K562 (cell line): ENCODE measurements at regions not wholly inside any gene's neighbourhood (a gene's known extent, or its start where the extent isn't known, plus 50 kb on each side); places are given as distances from the start of the nearest gene placed in this dataset.

Source experiments
- CBFA2T2 ChIP-seq: fragments of 450-650 bp; conservative IDR thresholded peaks from 2 replicates; pipeline ENCODE4 v1.6.1; 2017; ENCODE audit warnings: mild to moderate bottlenecking
- CREB3 ChIP-seq: fragments of 450-650 bp; conservative IDR thresholded peaks from 2 replicates; pipeline ENCODE4 v1.6.1; 2016; ENCODE audit warnings: missing genetic modification characterization, low read depth, mild to moderate bottlenecking, missing compliant biosample characterization, moderate library complexity
- FOXK1 ChIP-seq: sonication (generic); formaldehyde crosslinking; IDR thresholded peaks from 2 replicates; pipeline ENCODE4 v1.8.0; 2022; ENCODE audit warnings: missing genetic modification reagents, mild to moderate bottlenecking, borderline replicate concordance
- KLF16 ChIP-seq: IDR thresholded peaks from 2 replicates; pipeline ENCODE4 v1.6.1; 2016; ENCODE audit warnings: antibody characterized with exemption
- MLLT1 ChIP-seq, 2 experiments: fragments of 450-650 bp; IDR thresholded peaks; 2 replicates each; pipeline ENCODE4 v1.6.1; 2016
- RBM14 ChIP-seq: fragments of 200-400 bp; formaldehyde crosslinking; IDR thresholded peaks from 2 replicates; pipeline ENCODE4 v1.6.1; 2018; ENCODE audit warnings: low read depth, mild to moderate bottlenecking, low read length, moderate library complexity, borderline replicate concordance; ENCODE audit not compliant: insufficient read depth
- RBM34 ChIP-seq: fragments of 200-400 bp; formaldehyde crosslinking; IDR thresholded peaks from 2 replicates; pipeline ENCODE4 v1.6.1; 2018; ENCODE audit warnings: low read length, borderline replicate concordance; ENCODE audit not compliant: insufficient read depth
- RFX7 ChIP-seq: fragments of 250-450 bp; sonication (Bioruptor Pico); IDR thresholded peaks from 2 replicates; pipeline ENCODE4 v1.5.1; 2021; ENCODE audit warnings: mild to moderate bottlenecking
- TCF7 ChIP-seq: sonication (generic); IDR thresholded peaks from 2 replicates; pipeline ENCODE4 v1.6.1; 2016; ENCODE audit warnings: antibody characterized with exemption, borderline replicate concordance
- ZBTB7A ChIP-seq: IDR thresholded peaks from 2 replicates; pipeline ENCODE4 v1.6.1; 2011; ENCODE audit warnings: low read depth, mild to moderate bottlenecking, low read length, moderate library complexity, borderline replicate concordance; ENCODE audit not compliant: control insufficient read depth
- ZKSCAN3 ChIP-seq: fragments of 250-450 bp; sonication (Bioruptor Pico); IDR thresholded peaks from 2 replicates; pipeline ENCODE4 v1.4.0; 2020
- ZNF668 ChIP-seq: fragments of 250-450 bp; sonication (Bioruptor Pico); IDR thresholded peaks from 2 replicates; pipeline ENCODE4 v1.8.0; 2022; ENCODE audit warnings: mild to moderate bottlenecking, inconsistent platforms
- ZNF75A ChIP-seq: fragments of 450-650 bp; formaldehyde crosslinking; IDR thresholded peaks from 2 replicates; pipeline ENCODE4 v1.4.0; 2020; ENCODE audit warnings: mild to moderate bottlenecking
- ZNF77 ChIP-seq: fragments of 250-450 bp; sonication (Bioruptor Pico); IDR thresholded peaks from 2 replicates; pipeline ENCODE4 v1.5.0; 2020
- ZZZ3 ChIP-seq: fragments of 450-650 bp; IDR thresholded peaks from 2 replicates; pipeline ENCODE4 v1.6.1; 2016; ENCODE audit warnings: antibody characterized with exemption, mild to moderate bottlenecking, moderate library complexity
- TF ChIP-seq, protein P1 (sequence below): sonication (generic); formaldehyde crosslinking; IDR thresholded peaks from 2 replicates; pipeline ENCODE4 v1.8.0; 2023; ENCODE audit warnings: missing genetic modification reagents, mild to moderate bottlenecking, borderline replicate concordance
- TF ChIP-seq, protein P2 (sequence below): fragments of 250-450 bp; sonication (Bioruptor Pico); IDR thresholded peaks from 2 replicates; pipeline ENCODE4 v1.4.0; 2020; ENCODE audit warnings: mild to moderate bottlenecking, moderate library complexity, borderline replicate concordance

DNA sequence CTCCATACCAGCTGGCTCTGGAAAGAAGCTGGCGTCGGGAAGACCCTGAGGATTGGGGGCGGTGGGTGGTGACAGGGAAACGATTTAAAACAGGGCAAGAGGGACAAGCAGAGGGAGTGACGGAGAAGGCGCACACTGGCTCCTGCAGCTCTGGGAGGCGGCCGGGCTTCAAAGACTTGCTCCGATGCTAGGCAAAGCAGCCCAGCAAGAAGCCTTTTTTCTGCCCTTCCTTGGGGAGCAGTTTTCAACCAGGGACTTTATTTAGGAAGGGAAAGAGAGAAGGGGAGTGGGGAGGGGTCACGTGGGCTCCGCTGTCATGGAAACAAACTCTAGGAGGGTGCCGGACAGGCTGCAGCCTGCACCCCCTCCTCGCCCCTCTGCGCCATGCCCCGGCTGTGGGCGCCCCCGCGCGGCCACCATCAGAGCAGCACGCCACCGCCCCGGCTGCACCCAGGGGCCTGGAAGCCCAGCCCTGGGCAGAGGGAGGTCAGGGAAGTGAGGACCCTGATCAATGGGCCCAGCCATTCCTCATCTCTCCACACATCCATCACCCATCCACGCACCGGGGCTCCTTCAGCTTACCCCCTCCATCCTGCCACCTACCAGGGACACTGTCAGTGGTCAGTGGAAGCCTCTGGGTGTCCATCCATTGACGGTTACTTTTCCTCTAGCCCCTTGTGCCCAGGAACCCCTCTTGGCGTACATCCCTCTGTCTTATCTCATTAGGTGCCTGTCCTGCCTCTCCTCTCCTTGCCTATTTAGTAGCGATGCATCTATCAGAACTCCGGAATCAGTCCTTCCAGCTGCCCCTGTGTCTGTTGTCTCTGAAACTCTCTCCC is 66.6 kb upstream of the CCDC167 start (continued):
- TF ChIP-seq MLLT1 (IDR thresholded peaks at IDR 0.05): no peak
- no peak for TF ChIP-seq ZNF668 (CRISPR knock-in tag)
- TF ChIP-seq RBM14: no peak
- TF ChIP-seq ZBTB7A: peak; percentile 80; the same call in 1 of the 2 replicates
- TF ChIP-seq ZNF75A: no peak
- no peak for TF ChIP-seq RBM34
- TF ChIP-seq, protein P1, sequence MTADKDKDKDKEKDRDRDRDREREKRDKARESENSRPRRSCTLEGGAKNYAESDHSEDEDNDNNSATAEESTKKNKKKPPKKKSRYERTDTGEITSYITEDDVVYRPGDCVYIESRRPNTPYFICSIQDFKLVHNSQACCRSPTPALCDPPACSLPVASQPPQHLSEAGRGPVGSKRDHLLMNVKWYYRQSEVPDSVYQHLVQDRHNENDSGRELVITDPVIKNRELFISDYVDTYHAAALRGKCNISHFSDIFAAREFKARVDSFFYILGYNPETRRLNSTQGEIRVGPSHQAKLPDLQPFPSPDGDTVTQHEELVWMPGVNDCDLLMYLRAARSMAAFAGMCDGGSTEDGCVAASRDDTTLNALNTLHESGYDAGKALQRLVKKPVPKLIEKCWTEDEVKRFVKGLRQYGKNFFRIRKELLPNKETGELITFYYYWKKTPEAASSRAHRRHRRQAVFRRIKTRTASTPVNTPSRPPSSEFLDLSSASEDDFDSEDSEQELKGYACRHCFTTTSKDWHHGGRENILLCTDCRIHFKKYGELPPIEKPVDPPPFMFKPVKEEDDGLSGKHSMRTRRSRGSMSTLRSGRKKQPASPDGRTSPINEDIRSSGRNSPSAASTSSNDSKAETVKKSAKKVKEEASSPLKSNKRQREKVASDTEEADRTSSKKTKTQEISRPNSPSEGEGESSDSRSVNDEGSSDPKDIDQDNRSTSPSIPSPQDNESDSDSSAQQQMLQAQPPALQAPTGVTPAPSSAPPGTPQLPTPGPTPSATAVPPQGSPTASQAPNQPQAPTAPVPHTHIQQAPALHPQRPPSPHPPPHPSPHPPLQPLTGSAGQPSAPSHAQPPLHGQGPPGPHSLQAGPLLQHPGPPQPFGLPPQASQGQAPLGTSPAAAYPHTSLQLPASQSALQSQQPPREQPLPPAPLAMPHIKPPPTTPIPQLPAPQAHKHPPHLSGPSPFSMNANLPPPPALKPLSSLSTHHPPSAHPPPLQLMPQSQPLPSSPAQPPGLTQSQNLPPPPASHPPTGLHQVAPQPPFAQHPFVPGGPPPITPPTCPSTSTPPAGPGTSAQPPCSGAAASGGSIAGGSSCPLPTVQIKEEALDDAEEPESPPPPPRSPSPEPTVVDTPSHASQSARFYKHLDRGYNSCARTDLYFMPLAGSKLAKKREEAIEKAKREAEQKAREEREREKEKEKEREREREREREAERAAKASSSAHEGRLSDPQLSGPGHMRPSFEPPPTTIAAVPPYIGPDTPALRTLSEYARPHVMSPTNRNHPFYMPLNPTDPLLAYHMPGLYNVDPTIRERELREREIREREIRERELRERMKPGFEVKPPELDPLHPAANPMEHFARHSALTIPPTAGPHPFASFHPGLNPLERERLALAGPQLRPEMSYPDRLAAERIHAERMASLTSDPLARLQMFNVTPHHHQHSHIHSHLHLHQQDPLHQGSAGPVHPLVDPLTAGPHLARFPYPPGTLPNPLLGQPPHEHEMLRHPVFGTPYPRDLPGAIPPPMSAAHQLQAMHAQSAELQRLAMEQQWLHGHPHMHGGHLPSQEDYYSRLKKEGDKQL (CRISPR knock-in tag): no peak
- TF ChIP-seq FOXK1: no peak
- TF ChIP-seq CREB3 (tag): no peak
- 0 out of 2 replicates have a peak, but pooled peaks have one; percentile 14 for TF ChIP-seq KLF16
- no peak for TF ChIP-seq TCF7
- TF ChIP-seq ZZZ3: no peak
- TF ChIP-seq CBFA2T2: peak; percentile 42; the same call in 1 of the 2 replicates
- TF ChIP-seq ZNF77 (CRISPR knock-in tag): no peak
- no peak for TF ChIP-seq ZKSCAN3 (CRISPR knock-in tag)
- no peak for TF ChIP-seq RFX7 (CRISPR knock-in tag)
- TF ChIP-seq, protein P2, sequence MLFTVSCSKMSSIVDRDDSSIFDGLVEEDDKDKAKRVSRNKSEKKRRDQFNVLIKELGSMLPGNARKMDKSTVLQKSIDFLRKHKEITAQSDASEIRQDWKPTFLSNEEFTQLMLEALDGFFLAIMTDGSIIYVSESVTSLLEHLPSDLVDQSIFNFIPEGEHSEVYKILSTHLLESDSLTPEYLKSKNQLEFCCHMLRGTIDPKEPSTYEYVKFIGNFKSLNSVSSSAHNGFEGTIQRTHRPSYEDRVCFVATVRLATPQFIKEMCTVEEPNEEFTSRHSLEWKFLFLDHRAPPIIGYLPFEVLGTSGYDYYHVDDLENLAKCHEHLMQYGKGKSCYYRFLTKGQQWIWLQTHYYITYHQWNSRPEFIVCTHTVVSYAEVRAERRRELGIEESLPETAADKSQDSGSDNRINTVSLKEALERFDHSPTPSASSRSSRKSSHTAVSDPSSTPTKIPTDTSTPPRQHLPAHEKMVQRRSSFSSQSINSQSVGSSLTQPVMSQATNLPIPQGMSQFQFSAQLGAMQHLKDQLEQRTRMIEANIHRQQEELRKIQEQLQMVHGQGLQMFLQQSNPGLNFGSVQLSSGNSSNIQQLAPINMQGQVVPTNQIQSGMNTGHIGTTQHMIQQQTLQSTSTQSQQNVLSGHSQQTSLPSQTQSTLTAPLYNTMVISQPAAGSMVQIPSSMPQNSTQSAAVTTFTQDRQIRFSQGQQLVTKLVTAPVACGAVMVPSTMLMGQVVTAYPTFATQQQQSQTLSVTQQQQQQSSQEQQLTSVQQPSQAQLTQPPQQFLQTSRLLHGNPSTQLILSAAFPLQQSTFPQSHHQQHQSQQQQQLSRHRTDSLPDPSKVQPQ (CRISPR knock-in tag): no peak
